Sigmoid colon (tissue), 6 donors: ENCODE measurements at regions not wholly inside any gene's neighbourhood (a gene's known extent, or its start where the extent isn't known, plus 50 kb on each side); places are given as distances from the start of the nearest gene placed in this dataset.

Experiments
- DNase-seq: peaks from one replicate; pipeline ENCODE4 v3.0.0-alpha.2; 2019
- H3K27ac ChIP-seq, 4 donors: fragments of 200-600 bp; sonication (generic); one replicate each; pipeline ENCODE4 v1.5.1; 2016 to 2019; ENCODE audit warnings: mild to moderate bottlenecking in 1 of 4
- H3K27me3 ChIP-seq, 3 donors: fragments of 200-600 bp; sonication (generic); one replicate each; pipeline ENCODE4 v1.5.1; 2019; ENCODE audit warnings: mild to moderate bottlenecking in 1 of 3
- H3K36me3 ChIP-seq, 4 donors: fragments of 200-600 bp; sonication (generic); one replicate each; pipeline ENCODE4 v1.5.1; 2016 to 2019
- H3K4me1 ChIP-seq, 4 donors: fragments of 200-600 bp; sonication (generic); one replicate each; pipeline ENCODE4 v1.5.1; 2017 to 2019
- H3K4me3 ChIP-seq, 4 donors: fragments of 200-600 bp; sonication (generic); one replicate each; pipeline ENCODE4 v1.5.1; 2017 to 2019; ENCODE audit warnings: mild to moderate bottlenecking in 2 of 4, moderate library complexity in 1 of 4
- H3K9me3 ChIP-seq, 4 donors: fragments of 200-600 bp in 3 of 4; sonication (generic) in 3 of 4; one replicate each; pipeline versions ENCODE4 v1.5.1 to v1.6.1; 2013 to 2019
- CTCF ChIP-seq, 4 experiments: fragments of 450-650 bp in 3 of 4; fragments of 200-600 bp in 1 of 4; IDR thresholded peaks; one replicate each; pipeline ENCODE4 v1.5.1; 2016 to 2019; ENCODE audit warnings: antibody characterized with exemption in 4 of 4, mild to moderate bottlenecking in 3 of 4, moderate library complexity in 2 of 4
- EP300 ChIP-seq, 4 donors: sonication (generic); formaldehyde crosslinking; IDR thresholded peaks; one replicate each; pipeline ENCODE4 v1.6.1; 2017; ENCODE audit warnings: antibody characterized with exemption in 4 of 4
- POLR2A ChIP-seq, 2 donors: fragments of 450-650 bp; IDR thresholded peaks; one replicate each; pipeline ENCODE4 v1.6.1; 2016; ENCODE audit warnings: antibody characterized with exemption in 2 of 2, mild to moderate bottlenecking in 2 of 2, moderate library complexity in 2 of 2
- POLR2AphosphoS5 ChIP-seq, 4 donors: sonication (generic); formaldehyde crosslinking; IDR thresholded peaks; one replicate each; pipeline ENCODE4 v1.6.1; 2017; ENCODE audit warnings: antibody characterized with exemption in 4 of 4
- WGBS, 2 donors: extraction: QIAGEN DNeasy Blood & Tissue Kit; methylation state at CpG; one replicate each; pipeline ENCODE4 v1.1.7; 2013; 5-methylcytosine and 5-hydroxymethylcytosine counted together
- intact Hi-C: fragments of 100-400 bp; cut with DNase I; formaldehyde crosslinking; loops from one replicate; pipeline ENCODE4 v1.15.1; 2023
- donor health status: healthy with polysubstance abuse.
- donor health status: healthy.

GRCh38 chr7:85736085-85736484, 549.2 kb upstream of the SEMA3D start:
- DNase-seq: no peak
- 92 to 95% methylated on average over 9 of the region's 9 CpGs for WGBS, 2 donors
- no peaks in the 10 kb centered on the region for H3K27me3 ChIP-seq
- H3K36me3 ChIP-seq: no peaks in the 10 kb centered on the region
- no peaks in the 10 kb centered on the region for H3K4me1 ChIP-seq
- no peak overlapping the region for H3K4me3 ChIP-seq
- no peaks in the 10 kb centered on the region for H3K9me3 ChIP-seq
- intact Hi-C loops: no loop called here
- no peak overlapping the region for H3K27ac ChIP-seq
- TF ChIP-seq POLR2AphosphoS5 (IDR thresholded peaks at IDR 0.05): no peak
- no peak for TF ChIP-seq POLR2A (IDR thresholded peaks at IDR 0.05)
- no peak for TF ChIP-seq EP300 (IDR thresholded peaks at IDR 0.05)
- no peak for TF ChIP-seq CTCF (IDR thresholded peaks at IDR 0.05)

GRCh38 chr7:85734823-85735222, 548.0 kb upstream of the SEMA3D start:
- H3K4me1 ChIP-seq: no peaks in the 10 kb centered on the region
- no peak overlapping the region for H3K4me3 ChIP-seq
- 42 to 77% methylated on average over 1 of the region's 1 CpG for WGBS, 2 donors
- no peak for DNase-seq
- intact Hi-C loops: no loop called here
- H3K27ac ChIP-seq: no peak overlapping the region
- no peaks in the 10 kb centered on the region for H3K9me3 ChIP-seq
- no peaks in the 10 kb centered on the region for H3K27me3 ChIP-seq
- no peaks in the 10 kb centered on the region for H3K36me3 ChIP-seq
- TF ChIP-seq POLR2AphosphoS5 (IDR thresholded peaks at IDR 0.05) (no peak), CTCF (IDR thresholded peaks at IDR 0.05) (no peak), POLR2A (IDR thresholded peaks at IDR 0.05) (no peak), EP300 (IDR thresholded peaks at IDR 0.05) (no peak)

- Histone ChIP-seq H3K36me3 (no peaks in the 10 kb centered on the region), H3K27me3 (no peaks in the 10 kb centered on the region), H3K27ac (no peak overlapping the region), H3K4me1 (no peaks in the 10 kb centered on the region), H3K9me3 (no peaks in the 10 kb centered on the region), H3K4me3 (no peak overlapping the region)
- WGBS, 2 donors: 68 to 80% methylated on average over 2 of the region's 2 CpGs
- no peak for DNase-seq
- intact Hi-C loops: no loop called here
- TF ChIP-seq CTCF (IDR thresholded peaks at IDR 0.05) (no peak), EP300 (IDR thresholded peaks at IDR 0.05) (no peak), POLR2AphosphoS5 (IDR thresholded peaks at IDR 0.05) (no peak), POLR2A (IDR thresholded peaks at IDR 0.05) (no peak)
Measured at GRCh38 chr7:85733169-85733915, 546.5 kb upstream of the SEMA3D start.

GRCh38 chr7:85730012-85730411, 543.2 kb upstream of the SEMA3D start:
- no peak for DNase-seq
- TF ChIP-seq CTCF (IDR thresholded peaks at IDR 0.05): no peak
- TF ChIP-seq EP300 (IDR thresholded peaks at IDR 0.05): no peak
- TF ChIP-seq POLR2AphosphoS5 (IDR thresholded peaks at IDR 0.05): no peak
- TF ChIP-seq POLR2A (IDR thresholded peaks at IDR 0.05): no peak

GRCh38 chr7:85725026-85725425, 538.2 kb upstream of the SEMA3D start:
- TF ChIP-seq CTCF (IDR thresholded peaks at IDR 0.05) (no peak), POLR2AphosphoS5 (IDR thresholded peaks at IDR 0.05) (no peak)
- no peaks in the 10 kb centered on the region for H3K36me3 ChIP-seq
- DNase-seq: no peak
- H3K4me3 ChIP-seq: no peak overlapping the region
- no peaks in the 10 kb centered on the region for H3K4me1 ChIP-seq
- intact Hi-C loops: no loop called here
- 70 to 86% methylated on average over 2 of the region's 2 CpGs for WGBS, 2 donors
- no peaks in the 10 kb centered on the region for H3K9me3 ChIP-seq
- no peak overlapping the region for H3K27ac ChIP-seq
- no peaks in the 10 kb centered on the region for H3K27me3 ChIP-seq

More at GRCh38 chr7:85730012-85730411, 543.2 kb upstream of the SEMA3D start:
- Histone ChIP-seq H3K9me3 (no peaks in the 10 kb centered on the region), H3K27me3 (no peaks in the 10 kb centered on the region), H3K4me1 (no peaks in the 10 kb centered on the region), H3K4me3 (no peak overlapping the region), H3K36me3 (no peaks in the 10 kb centered on the region), H3K27ac (no peak overlapping the region)
- intact Hi-C loops: no loop called here
- WGBS, 2 donors: 5 to 50% methylated on average over 2 of the region's 2 CpGs
